ENCODE measurements at regions not wholly inside any gene's neighbourhood (a gene's known extent, or its start where the extent isn't known, plus 50 kb on each side); places are given as distances from the start of the nearest gene placed in this dataset.

- TF ChIP-seq REST (IDR thresholded peaks at IDR 0.05; ENCODE audit: low read depth) (no peak), YY1 (IDR thresholded peaks at IDR 0.05; ENCODE audit: extremely low read depth, insufficient replicate concordance, low read depth, low read length) (no peak)
Measured at GRCh38 chr10:128808921-128809440, 658.1 kb upstream of the MGMT start (continued).

GRCh38 chr10:128811511-128811910, 655.5 kb upstream of the MGMT start:
- no peak overlapping the region for H3K4me3 ChIP-seq (replicated peaks in 1 of 2; ENCODE audit: low read depth in 1 of 2, low read length in 2 of 2)
- no peak for DNase-seq (ENCODE audit: low read depth, low spot score)
- ChIA-PET POLR2A (no interaction called here), CTCF (no interaction called here), RAD21 (ENCODE audit: low non-redundant PET in 1 of 2, low total read pairs in 2 of 2, uncharacterized antibody in 2 of 2, unreplicated experiment in 2 of 2) (no interaction called here)
- TF ChIP-seq SIN3A (IDR thresholded peaks at IDR 0.05; ENCODE audit: low read depth) = no peak
- TF ChIP-seq REST (IDR thresholded peaks at IDR 0.05; ENCODE audit: low read depth) = no peak
- TF ChIP-seq POLR2AphosphoS5 (IDR thresholded peaks at IDR 0.05; ENCODE audit: low read depth, low read length) = no peak
- TF ChIP-seq ZNF274 (IDR thresholded peaks at IDR 0.05; ENCODE audit: low read depth, low read length) = no peak
- no peak for TF ChIP-seq EZH2 (IDR thresholded peaks at IDR 0.05)
- no peak for TF ChIP-seq YY1 (IDR thresholded peaks at IDR 0.05; ENCODE audit: extremely low read depth, insufficient replicate concordance, low read depth, low read length)
- TF ChIP-seq ZFX (IDR thresholded peaks at IDR 0.05) = no peak
- TF ChIP-seq, protein P1, sequence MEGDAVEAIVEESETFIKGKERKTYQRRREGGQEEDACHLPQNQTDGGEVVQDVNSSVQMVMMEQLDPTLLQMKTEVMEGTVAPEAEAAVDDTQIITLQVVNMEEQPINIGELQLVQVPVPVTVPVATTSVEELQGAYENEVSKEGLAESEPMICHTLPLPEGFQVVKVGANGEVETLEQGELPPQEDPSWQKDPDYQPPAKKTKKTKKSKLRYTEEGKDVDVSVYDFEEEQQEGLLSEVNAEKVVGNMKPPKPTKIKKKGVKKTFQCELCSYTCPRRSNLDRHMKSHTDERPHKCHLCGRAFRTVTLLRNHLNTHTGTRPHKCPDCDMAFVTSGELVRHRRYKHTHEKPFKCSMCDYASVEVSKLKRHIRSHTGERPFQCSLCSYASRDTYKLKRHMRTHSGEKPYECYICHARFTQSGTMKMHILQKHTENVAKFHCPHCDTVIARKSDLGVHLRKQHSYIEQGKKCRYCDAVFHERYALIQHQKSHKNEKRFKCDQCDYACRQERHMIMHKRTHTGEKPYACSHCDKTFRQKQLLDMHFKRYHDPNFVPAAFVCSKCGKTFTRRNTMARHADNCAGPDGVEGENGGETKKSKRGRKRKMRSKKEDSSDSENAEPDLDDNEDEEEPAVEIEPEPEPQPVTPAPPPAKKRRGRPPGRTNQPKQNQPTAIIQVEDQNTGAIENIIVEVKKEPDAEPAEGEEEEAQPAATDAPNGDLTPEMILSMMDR (IDR thresholded peaks at IDR 0.05 in 2 of 3, conservative IDR thresholded peaks at IDR 0.05 in 1 of 3; ENCODE audit: borderline replicate concordance in 1 of 3, insufficient read depth in 1 of 3, low read depth in 2 of 3, low read length in 2 of 3) = no peak
- TF ChIP-seq CBX3 (IDR thresholded peaks at IDR 0.05; ENCODE audit: low read depth) = no peak
- no peak for TF ChIP-seq EZH2phosphoT487 (IDR thresholded peaks at IDR 0.05; ENCODE audit: borderline replicate concordance)
- H3K79me2 ChIP-seq (ENCODE audit: insufficient read depth, low read length) = no peaks in the 10 kb centered on the region
- H3K27ac ChIP-seq (ENCODE audit: low read depth, low read length) = no peak overlapping the region
- no peak overlapping the region for H3K9ac ChIP-seq (ENCODE audit: low read length)
- no peak overlapping the region for H2AFZ ChIP-seq (ENCODE audit: low read depth, low read length, poor library complexity, severe bottlenecking)
- H3K36me3 ChIP-seq (ENCODE audit: control insufficient read depth in 1 of 2, insufficient read depth in 2 of 2, low read length in 2 of 2) = no peaks in the 10 kb centered on the region
- H4K20me1 ChIP-seq (ENCODE audit: insufficient read depth) = no peaks in the 10 kb centered on the region
- no peaks in the 10 kb centered on the region for H3K27me3 ChIP-seq (ENCODE audit: insufficient read depth, low read length)
- ATAC-seq = no peak
- intact Hi-C loops (cut with micrococcal nuclease) = no loop called here
- BruUV-seq (replicated peaks) = no TSS peak
- H3K4me1 ChIP-seq (ENCODE audit: control insufficient read depth in 1 of 2, insufficient read depth in 2 of 2, low read length in 2 of 2) = no peaks in the 10 kb centered on the region
- H3K9me3 ChIP-seq (ENCODE audit: control insufficient read depth in 1 of 2, insufficient read depth in 1 of 2, low read depth in 1 of 2, low read length in 2 of 2) = no peaks in the 10 kb centered on the region
- no peak overlapping the region for H3K4me2 ChIP-seq (ENCODE audit: low read length)
- no peaks in the 10 kb centered on the region for H3K9me2 ChIP-seq (ENCODE audit: insufficient read depth)
